ENCODE measurements at regions not wholly inside any gene's neighbourhood (a gene's known extent, or its start where the extent isn't known, plus 50 kb on each side); places are given as distances from the start of the nearest gene placed in this dataset.

DNA sequence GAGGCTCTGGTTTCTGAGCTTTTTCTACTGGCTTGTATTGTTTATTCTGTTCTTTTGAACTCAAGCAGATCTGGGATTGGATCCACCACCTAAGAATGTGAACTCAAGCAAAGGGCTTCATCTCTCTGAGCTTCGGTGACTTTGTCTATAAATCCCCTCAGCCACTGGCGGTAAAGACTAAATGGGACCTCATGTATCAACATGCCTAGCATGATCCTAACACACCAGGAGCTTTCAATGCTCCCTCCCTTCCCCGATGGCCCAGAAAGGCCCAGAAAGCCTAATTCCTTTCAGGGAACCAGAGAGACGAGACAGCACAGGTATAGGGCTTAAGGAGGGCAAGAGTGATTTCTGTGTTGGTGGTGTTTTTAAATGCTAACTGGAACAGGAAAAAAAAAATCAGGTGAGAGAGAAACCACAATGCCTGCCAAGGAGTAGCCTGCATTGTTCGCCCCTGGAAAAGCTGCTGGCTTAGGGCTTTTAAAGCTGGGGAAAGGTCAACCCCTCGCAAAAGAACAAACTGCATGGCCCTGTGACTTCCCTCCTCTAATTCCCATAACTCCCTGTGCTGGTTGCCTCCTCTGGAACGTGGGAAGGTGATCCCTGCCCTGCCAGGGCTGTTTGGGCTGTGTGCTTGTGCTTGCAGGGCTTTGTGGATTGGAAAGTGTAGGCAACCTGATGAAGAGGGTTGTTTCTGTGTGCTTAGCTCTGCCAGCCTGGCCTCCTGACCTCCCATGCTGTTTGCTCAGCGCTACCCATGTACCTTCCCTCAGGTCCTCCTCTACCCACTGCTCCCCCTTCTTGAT is 147.0 kb downstream of the PLPP3 start:
- DNase-seq (ENCODE audit: insufficient read length) (no peak), FAIRE-seq (no peak)
- TF ChIP-seq POLR2AphosphoS5 (IDR thresholded peaks at IDR 0.05; ENCODE audit: low read depth, low read length), result no peak
- no peak for TF ChIP-seq TAF1 (IDR thresholded peaks at IDR 0.05; ENCODE audit: borderline replicate concordance, low read depth, low read length)
- no peak for TF ChIP-seq POLR2A (IDR thresholded peaks at IDR 0.05; ENCODE audit: low read depth, low read length)

DNA sequence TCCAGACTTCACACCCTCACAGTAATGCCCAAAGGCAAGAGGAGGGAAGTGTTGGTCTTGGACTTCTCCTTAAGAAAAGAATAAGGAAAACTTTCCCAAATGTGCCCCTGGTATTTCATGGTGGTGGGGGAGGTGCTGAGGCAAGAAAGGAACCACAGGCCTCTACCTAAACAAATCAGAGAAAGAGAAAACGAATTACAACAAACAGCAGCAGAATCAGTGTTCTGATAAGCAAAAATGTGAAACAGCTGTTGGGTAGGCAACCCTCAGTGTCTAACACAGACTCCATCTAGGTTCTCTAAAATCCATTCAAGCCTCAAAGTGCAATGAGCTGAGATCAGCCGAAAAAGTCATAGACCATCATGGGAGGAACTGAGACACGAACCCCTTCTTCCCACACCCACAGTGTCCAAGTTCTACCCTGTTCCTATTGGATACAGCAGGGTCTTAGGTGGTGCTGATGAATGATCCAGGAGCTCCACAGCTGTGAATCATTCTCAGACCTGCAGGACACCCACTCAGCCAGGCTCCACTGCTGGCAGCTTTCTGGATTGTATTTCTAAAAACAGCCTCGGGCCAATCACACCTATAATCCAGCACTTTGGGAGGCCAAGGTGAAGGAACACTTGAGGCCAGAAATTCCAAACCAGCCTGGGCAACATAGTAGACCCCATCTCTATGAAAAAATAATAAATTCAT is 149.1 kb downstream of the PLPP3 start:
- no peak for TF ChIP-seq POLR2A (IDR thresholded peaks at IDR 0.05; ENCODE audit: low read depth, low read length)
- no peak for TF ChIP-seq TAF1 (IDR thresholded peaks at IDR 0.05; ENCODE audit: borderline replicate concordance, low read depth, low read length)
- no peak for TF ChIP-seq POLR2AphosphoS5 (IDR thresholded peaks at IDR 0.05; ENCODE audit: low read depth, low read length)
- no peak for FAIRE-seq
- DNase-seq (ENCODE audit: insufficient read length), result no peak

DNA sequence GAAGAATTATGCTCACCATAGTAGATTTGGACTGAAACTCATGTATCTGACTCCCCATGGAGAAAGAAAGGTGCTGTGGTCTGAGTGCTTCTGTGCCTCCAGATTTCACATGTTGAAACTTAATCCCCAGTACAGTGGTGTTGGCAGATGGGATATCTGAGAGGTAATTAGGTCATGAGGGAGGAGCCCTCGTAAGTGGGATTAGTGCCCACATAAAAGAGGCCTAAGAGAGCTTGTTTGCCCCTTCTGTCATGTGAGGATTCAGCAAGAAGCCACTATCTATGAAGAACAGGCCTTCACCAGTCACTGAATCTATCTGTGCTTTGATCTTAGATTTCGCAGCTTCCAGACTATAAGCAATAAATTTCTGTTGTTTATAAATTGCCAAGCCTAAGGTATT is 150.1 kb downstream of the PLPP3 start:
- no peak for TF ChIP-seq POLR2A (IDR thresholded peaks at IDR 0.05; ENCODE audit: low read depth, low read length)
- TF ChIP-seq POLR2AphosphoS5 (IDR thresholded peaks at IDR 0.05; ENCODE audit: low read depth, low read length), result no peak
- no peak for TF ChIP-seq TAF1 (IDR thresholded peaks at IDR 0.05; ENCODE audit: borderline replicate concordance, low read depth, low read length)
- no peak for DNase-seq (ENCODE audit: insufficient read length)
- no peak for FAIRE-seq

DNA sequence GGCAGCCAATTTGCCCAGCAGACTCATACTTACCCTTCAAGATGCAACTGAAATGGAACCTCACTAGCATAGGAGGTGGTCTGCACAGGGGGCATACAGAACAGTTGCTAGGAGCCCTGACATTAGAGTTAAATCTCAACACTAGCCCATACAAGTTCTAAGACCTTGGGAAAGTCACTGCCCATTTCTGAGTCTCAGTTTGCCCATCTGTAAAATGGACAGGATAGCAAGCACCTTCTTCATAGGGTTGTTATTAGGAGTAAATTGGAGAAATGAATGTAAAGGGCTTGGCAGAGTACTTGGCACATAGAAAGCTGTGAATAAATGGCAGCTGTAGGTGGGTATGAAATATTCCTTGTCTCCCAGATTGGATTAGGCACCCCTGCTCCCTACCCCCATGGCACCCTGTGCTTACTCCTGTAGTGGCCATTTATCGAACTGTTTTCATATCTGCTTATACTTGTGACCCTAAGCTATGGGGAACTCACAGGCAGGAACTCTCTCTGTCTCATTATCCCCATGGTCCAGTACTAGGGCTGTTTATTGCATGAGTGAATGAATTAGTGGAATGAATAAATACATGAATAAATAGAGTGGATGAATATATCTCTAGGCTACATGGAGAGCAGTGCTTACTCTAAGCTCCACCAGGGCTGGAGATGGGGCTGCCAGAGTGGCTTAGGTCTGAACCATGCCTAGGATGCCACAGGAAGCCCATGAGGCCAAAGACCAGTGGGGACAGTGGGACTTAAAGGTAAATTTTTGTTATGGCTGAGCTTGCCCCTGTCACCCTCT is 152.6 kb downstream of the PLPP3 start:
- DNase-seq (ENCODE audit: insufficient read length), result no peak
- FAIRE-seq, result no peak
- no peak for TF ChIP-seq TAF1 (IDR thresholded peaks at IDR 0.05; ENCODE audit: borderline replicate concordance, low read depth, low read length)
- no peak for TF ChIP-seq POLR2AphosphoS5 (IDR thresholded peaks at IDR 0.05; ENCODE audit: low read depth, low read length)
- TF ChIP-seq POLR2A (IDR thresholded peaks at IDR 0.05; ENCODE audit: low read depth, low read length), result no peak

DNA sequence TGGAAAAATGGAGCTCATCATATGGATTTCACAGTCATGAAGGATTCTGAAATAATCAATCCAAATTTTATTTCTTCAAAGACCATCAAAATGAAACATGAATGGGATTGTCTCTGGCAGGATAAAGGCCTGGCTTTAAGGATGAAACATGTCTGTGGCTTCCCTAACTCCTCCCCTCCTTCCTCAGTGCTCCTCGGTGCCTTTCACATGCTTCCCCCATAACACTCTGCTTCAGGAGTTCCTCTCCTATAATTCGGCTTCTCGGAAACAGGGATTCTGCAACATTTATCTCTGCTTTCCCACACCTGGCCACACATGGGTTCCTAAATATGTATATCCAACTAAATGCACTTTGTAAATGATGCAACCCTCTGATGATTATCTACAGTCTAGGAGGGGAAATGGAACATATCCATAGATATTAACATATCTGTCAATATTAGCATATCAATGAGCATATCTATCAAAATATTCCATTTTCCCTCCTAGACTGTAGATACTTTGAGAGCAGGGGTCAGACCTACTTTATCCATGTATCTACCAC is 153.8 kb downstream of the PLPP3 start:
- DNase-seq (ENCODE audit: insufficient read length) (no peak), FAIRE-seq (no peak)
- TF ChIP-seq POLR2A (IDR thresholded peaks at IDR 0.05; ENCODE audit: low read depth, low read length), result no peak
- TF ChIP-seq POLR2AphosphoS5 (IDR thresholded peaks at IDR 0.05; ENCODE audit: low read depth, low read length), result no peak
- no peak for TF ChIP-seq TAF1 (IDR thresholded peaks at IDR 0.05; ENCODE audit: borderline replicate concordance, low read depth, low read length)

DNA sequence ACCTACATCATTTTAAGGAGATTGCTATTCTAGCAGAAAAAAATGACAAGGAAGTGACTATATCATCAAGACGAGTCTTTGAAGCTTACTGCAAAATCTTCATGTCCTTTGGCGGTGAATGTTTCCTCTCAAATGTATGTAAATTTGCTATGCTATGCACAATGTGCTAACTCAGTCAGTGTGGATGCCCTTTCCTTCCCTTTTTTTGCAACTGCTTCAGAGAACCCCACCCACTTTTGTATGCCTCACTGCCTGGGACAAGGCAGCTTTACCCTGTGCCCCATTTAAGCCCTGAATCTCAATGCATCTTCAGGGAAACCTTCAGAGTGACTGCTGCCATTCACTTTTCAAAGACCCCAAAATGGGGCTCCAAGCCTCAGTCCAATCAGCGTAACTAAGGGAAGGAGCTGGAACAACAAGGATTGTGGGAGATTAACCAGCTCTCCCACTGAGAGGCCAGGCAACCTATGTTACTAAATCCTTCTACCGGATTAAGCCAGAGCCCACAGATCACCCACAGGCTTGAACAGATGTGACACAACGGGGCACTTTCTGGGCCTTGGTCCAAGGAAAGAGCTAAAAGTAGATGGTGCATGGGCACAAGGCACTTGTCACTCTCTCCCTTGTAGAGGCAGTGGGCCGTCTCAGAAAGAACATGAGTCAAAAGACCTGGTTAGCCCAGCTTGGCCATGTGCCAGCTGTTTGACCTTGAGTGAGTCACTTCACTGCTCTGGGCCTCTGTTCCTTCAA is 154.4 kb downstream of the PLPP3 start:
- no peak for FAIRE-seq
- DNase-seq (ENCODE audit: insufficient read length), result no peak
- TF ChIP-seq POLR2AphosphoS5 (IDR thresholded peaks at IDR 0.05; ENCODE audit: low read depth, low read length) (no peak), POLR2A (IDR thresholded peaks at IDR 0.05; ENCODE audit: low read depth, low read length) (no peak), TAF1 (IDR thresholded peaks at IDR 0.05; ENCODE audit: borderline replicate concordance, low read depth, low read length) (no peak)

DNA sequence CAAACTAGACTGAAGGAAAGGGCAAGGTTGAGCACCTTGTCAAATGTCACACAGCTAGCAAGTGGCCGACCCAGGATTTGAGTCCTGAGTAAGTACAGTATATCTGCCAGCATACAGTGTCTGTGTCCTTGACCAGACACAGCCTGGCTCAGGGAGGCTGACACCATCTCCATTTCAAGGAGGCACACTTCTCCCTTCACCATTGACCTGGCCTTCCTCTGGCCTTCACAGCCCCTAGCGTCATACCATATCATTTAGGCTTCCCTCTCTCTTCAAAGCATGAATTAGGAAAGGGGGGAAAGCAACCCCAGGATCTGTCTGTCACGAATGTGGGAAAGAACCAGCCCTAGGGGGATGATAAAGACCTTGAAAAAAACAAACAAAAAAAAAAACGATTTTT is 155.6 kb downstream of the PLPP3 start:
- no peak for FAIRE-seq
- TF ChIP-seq TAF1 (IDR thresholded peaks at IDR 0.05; ENCODE audit: borderline replicate concordance, low read depth, low read length) (no peak), POLR2AphosphoS5 (IDR thresholded peaks at IDR 0.05; ENCODE audit: low read depth, low read length) (no peak), POLR2A (IDR thresholded peaks at IDR 0.05; ENCODE audit: low read depth, low read length) (no peak)
- no peak for DNase-seq (ENCODE audit: insufficient read length)

DNA sequence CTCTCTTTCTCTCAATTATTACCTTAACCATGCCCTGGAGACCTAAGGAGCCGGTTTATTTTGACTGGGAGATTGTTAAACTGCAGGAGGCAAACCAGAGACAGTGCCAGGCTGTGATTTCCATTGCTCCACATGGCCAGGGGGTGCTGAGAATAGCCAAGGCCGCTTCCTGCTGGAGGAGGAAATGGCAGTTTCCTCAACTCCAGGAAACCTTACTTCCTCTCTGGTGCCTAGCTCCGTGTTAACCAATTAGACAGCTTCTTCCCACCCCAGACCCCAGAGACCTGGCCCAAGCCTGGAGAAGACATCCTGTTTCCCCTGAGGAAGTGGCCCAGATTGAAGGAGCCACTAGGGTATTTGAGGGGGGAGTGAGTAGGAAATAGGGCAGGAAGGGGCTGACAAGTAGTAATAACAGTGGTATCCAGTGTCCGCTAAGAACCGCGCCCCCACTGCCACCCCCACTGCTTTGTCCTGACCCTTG is 161.2 kb downstream of the PLPP3 start:
- TF ChIP-seq POLR2A (IDR thresholded peaks at IDR 0.05; ENCODE audit: low read depth, low read length) (no peak), TAF1 (IDR thresholded peaks at IDR 0.05; ENCODE audit: borderline replicate concordance, low read depth, low read length) (no peak), POLR2AphosphoS5 (IDR thresholded peaks at IDR 0.05; ENCODE audit: low read depth, low read length) (no peak)
- DNase-seq (ENCODE audit: insufficient read length) (no peak), FAIRE-seq (no peak)

DNA sequence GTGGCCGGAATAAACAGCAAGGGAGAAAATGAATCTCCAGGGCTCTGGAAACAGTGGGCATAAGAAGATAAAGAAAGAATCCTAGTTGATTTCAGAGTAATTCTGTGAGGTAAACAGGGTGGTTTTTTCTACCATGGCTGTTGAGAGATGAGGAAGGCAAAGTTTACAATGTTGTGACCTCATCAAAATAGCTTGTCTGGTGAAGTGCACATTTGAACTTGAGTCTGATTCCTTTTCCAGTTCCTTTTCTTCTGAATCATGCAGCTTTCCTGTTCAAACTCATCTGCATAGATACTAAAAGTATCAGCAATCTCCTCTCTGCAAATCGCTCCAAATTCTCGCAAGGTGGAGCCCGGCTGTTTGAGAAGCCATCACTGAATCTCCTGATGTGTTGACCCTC is 161.7 kb downstream of the PLPP3 start:
- DNase-seq (ENCODE audit: insufficient read length) (no peak), FAIRE-seq (no peak)
- no peak for TF ChIP-seq POLR2AphosphoS5 (IDR thresholded peaks at IDR 0.05; ENCODE audit: low read depth, low read length)

DNA sequence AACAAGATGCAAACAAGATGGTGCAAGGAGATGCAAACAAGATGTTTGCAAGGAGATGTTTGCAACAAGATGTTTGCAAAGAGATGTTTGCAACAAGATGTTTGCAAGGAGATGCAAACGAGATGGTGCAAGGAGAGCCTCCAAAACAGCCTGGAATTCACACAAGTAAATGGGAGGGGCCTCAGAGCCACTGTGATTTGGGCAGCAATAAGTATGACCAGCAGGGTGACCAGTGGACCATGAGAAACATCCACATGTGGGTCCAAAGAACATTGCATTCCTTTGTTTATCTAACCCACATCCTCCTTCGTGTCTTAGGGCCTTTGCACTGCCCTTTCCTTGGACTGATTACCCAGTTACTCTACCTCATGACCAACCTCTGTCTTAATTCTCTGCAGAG is 162.9 kb downstream of the PLPP3 start:
- no peak for TF ChIP-seq POLR2AphosphoS5 (IDR thresholded peaks at IDR 0.05; ENCODE audit: low read depth, low read length)
- no peak for TF ChIP-seq TAF1 (IDR thresholded peaks at IDR 0.05; ENCODE audit: borderline replicate concordance, low read depth, low read length)
- no peak for TF ChIP-seq POLR2A (IDR thresholded peaks at IDR 0.05; ENCODE audit: low read depth, low read length)
- DNase-seq (ENCODE audit: insufficient read length) (no peak), FAIRE-seq (no peak)

DNA sequence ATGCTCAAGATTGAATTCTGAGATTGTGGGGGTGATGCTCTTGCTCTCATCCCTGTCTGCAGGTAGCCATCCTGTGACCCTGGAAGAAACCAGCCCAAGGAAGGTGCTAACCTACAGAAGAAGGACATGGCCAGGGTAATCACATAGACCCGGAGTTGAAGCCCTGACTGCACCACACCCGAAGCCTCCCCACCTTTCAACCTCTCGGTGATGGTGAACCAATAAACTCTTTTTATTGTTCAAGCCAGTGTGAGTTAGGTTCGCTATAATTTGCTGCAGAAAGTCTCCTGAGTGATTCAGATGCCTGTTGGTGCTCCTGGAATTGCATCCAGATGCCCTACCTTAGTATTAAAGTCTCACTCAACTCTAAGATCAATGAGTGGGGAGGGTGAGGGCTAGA is 163.6 kb downstream of the PLPP3 start:
- FAIRE-seq (no peak), DNase-seq (ENCODE audit: insufficient read length) (no peak)
- TF ChIP-seq TAF1 (IDR thresholded peaks at IDR 0.05; ENCODE audit: borderline replicate concordance, low read depth, low read length) (no peak), POLR2A (IDR thresholded peaks at IDR 0.05; ENCODE audit: low read depth, low read length) (no peak), POLR2AphosphoS5 (IDR thresholded peaks at IDR 0.05; ENCODE audit: low read depth, low read length) (no peak)
